SK-N-SH (cell line): ENCODE measurements at regions not wholly inside any gene's neighbourhood (a gene's known extent, or its start where the extent isn't known, plus 50 kb on each side); places are given as distances from the start of the nearest gene placed in this dataset.

Experiments
- CTCF ChIP-seq: fragments of 200-600 bp; sonication (generic); IDR thresholded peaks from 2 replicates; pipeline ENCODE4 v1.6.1; 2017; ENCODE audit warnings: antibody characterized with exemption, mild to moderate bottlenecking, moderate library complexity
- EZH2phosphoT487 ChIP-seq: fragments of 200-600 bp; sonication (generic); IDR thresholded peaks from 2 replicates; pipeline ENCODE4 v1.6.1; 2017; ENCODE audit warnings: low read depth, mixed run types, mild to moderate bottlenecking, antibody characterized with exemption, moderate library complexity, borderline replicate concordance
- GABPA ChIP-seq: IDR thresholded peaks from 2 replicates; pipeline ENCODE4 v1.4.0; 2012; ENCODE audit warnings: low read depth, mild to moderate bottlenecking
- JUND ChIP-seq: IDR thresholded peaks from 2 replicates; pipeline ENCODE4 v1.4.0; 2012
- MXI1 ChIP-seq: IDR thresholded peaks from 2 replicates; pipeline ENCODE4 v1.6.1; 2012; ENCODE audit warnings: mild to moderate bottlenecking, low read depth, low read length, improper control_type of control experiment
- REST ChIP-seq: IDR thresholded peaks from 2 replicates; pipeline ENCODE4 v1.6.1; 2012; ENCODE audit warnings: mild to moderate bottlenecking, low read depth, low read length, moderate library complexity
- USF2 ChIP-seq: fragments of 150-350 bp; IDR thresholded peaks from 2 replicates; pipeline ENCODE4 v1.6.1; 2017; ENCODE audit warnings: antibody characterized with exemption, low read length, low read depth, borderline replicate concordance
- YY1 ChIP-seq: IDR thresholded peaks from 2 replicates; pipeline ENCODE4 v1.4.0; 2012; ENCODE audit warnings: low read depth, mild to moderate bottlenecking
- ZBTB33 ChIP-seq: IDR thresholded peaks from 2 replicates; pipeline ENCODE4 v1.4.0; 2012; ENCODE audit warnings: low read depth, borderline replicate concordance

GRCh38 chr13:100789025-100789424, 114.4 kb upstream of the TMTC4 start:
- TF ChIP-seq CTCF (no peak), REST (no peak), JUND (no peak), GABPA (no peak), MXI1 (no peak), EZH2phosphoT487 (no peak), USF2 (no peak), YY1 (no peak), ZBTB33 (no peak)
